Brain microvascular endothelial cell (primary cell): ENCODE measurements at regions not wholly inside any gene's neighbourhood (a gene's known extent, or its start where the extent isn't known, plus 50 kb on each side); places are given as distances from the start of the nearest gene placed in this dataset.

ENCODE experiments used
- DNase-seq: peaks from one replicate; pipeline ENCODE4 v3.0.0-alpha.2; 2020
- H3K27ac ChIP-seq: fragments of 250-450 bp; sonication (Bioruptor Pico); 2 replicates; pipeline ENCODE4 v1.5.1; 2020; ENCODE audit warnings: mild to moderate bottlenecking, moderate library complexity
- H3K27me3 ChIP-seq: fragments of 250-450 bp; sonication (Bioruptor Pico); replicated peaks from 2 replicates; pipeline ENCODE4 v1.5.1; 2020; ENCODE audit warnings: mild to moderate bottlenecking
- H3K36me3 ChIP-seq: fragments of 250-450 bp; sonication (Bioruptor Pico); replicated peaks from 2 replicates; pipeline ENCODE4 v1.5.1; 2020; ENCODE audit warnings: mild to moderate bottlenecking
- H3K4me3 ChIP-seq: 2 replicates; pipeline ENCODE4 v1.5.1; 2011; ENCODE audit warnings: low read depth, mild to moderate bottlenecking, control low read depth, low read length, moderate library complexity
- in situ Hi-C: cut with HindIII; loops from 2 replicates; pipeline ENCODE4 v1.10.0; 2017; ENCODE audit warnings: low sequenced_read_pairs, low pct_ligation_motif_present
- TF ChIP-seq, protein P1 (sequence below): IDR thresholded peaks from 2 replicates; pipeline ENCODE4 v1.5.1; 2011; ENCODE audit warnings: low read depth, mild to moderate bottlenecking, moderate library complexity, low read length, control low read depth, inconsistent platforms; ENCODE audit errors: missing control alignments

GRCh38 chr4:162912482-162912881 lies 254.2 kb downstream of the NAF1 start:
- Histone ChIP-seq H3K4me3 (no peak overlapping the region), H3K36me3 (no peaks in the 10 kb centered on the region), H3K27me3 (no peaks in the 10 kb centered on the region), H3K27ac (no peak overlapping the region)
- TF ChIP-seq, protein P1, sequence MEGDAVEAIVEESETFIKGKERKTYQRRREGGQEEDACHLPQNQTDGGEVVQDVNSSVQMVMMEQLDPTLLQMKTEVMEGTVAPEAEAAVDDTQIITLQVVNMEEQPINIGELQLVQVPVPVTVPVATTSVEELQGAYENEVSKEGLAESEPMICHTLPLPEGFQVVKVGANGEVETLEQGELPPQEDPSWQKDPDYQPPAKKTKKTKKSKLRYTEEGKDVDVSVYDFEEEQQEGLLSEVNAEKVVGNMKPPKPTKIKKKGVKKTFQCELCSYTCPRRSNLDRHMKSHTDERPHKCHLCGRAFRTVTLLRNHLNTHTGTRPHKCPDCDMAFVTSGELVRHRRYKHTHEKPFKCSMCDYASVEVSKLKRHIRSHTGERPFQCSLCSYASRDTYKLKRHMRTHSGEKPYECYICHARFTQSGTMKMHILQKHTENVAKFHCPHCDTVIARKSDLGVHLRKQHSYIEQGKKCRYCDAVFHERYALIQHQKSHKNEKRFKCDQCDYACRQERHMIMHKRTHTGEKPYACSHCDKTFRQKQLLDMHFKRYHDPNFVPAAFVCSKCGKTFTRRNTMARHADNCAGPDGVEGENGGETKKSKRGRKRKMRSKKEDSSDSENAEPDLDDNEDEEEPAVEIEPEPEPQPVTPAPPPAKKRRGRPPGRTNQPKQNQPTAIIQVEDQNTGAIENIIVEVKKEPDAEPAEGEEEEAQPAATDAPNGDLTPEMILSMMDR = no peak
- DNase-seq = no peak
- in situ Hi-C loops = no loop called here

- TF ChIP-seq, protein P1 = no peak
- in situ Hi-C loops = no loop called here
- Histone ChIP-seq H3K36me3 (no peaks in the 10 kb centered on the region), H3K27me3 (no peaks in the 10 kb centered on the region), H3K4me3 (no peak overlapping the region), H3K27ac (no peak overlapping the region)
- DNase-seq = no peak
Measured at GRCh38 chr4:162911349-162911748, 255.3 kb downstream of the NAF1 start.

DNA sequence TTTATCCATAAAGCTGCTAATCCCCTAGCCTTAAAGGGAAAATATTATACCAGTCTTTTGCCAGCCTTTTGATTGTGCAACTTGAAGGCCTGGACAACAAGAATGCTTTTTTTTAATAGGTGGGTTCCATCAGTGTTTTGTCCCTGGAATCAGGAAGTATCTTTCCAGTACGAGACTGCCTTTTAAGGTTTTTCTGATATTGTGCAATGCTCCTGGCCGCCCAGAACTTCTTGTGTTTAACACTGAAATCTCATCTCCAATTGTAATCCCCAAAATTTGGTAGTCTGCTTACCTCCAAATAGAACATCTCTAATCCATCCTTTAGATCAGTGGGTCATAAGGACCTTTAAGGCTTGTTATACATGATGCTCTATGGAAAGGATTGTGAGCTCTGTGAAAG lies 256.7 kb downstream of the NAF1 start:
- DNase-seq = no peak
- TF ChIP-seq, protein P1 = no peak
- H3K36me3 ChIP-seq = no peaks in the 10 kb centered on the region
- no peak overlapping the region for H3K4me3 ChIP-seq
- no peaks in the 10 kb centered on the region for H3K27me3 ChIP-seq
- in situ Hi-C loops = no loop called here
- H3K27ac ChIP-seq = no peak overlapping the region

GRCh38 chr4:162894387-162894786 lies 272.3 kb downstream of the NAF1 start:
- Histone ChIP-seq H3K27ac (no peak overlapping the region), H3K4me3 (no peak overlapping the region), H3K36me3 (no peaks in the 10 kb centered on the region), H3K27me3 (no peaks in the 10 kb centered on the region)
- TF ChIP-seq, protein P1 = no peak
- no peak for DNase-seq
- in situ Hi-C loops = no loop called here

DNA sequence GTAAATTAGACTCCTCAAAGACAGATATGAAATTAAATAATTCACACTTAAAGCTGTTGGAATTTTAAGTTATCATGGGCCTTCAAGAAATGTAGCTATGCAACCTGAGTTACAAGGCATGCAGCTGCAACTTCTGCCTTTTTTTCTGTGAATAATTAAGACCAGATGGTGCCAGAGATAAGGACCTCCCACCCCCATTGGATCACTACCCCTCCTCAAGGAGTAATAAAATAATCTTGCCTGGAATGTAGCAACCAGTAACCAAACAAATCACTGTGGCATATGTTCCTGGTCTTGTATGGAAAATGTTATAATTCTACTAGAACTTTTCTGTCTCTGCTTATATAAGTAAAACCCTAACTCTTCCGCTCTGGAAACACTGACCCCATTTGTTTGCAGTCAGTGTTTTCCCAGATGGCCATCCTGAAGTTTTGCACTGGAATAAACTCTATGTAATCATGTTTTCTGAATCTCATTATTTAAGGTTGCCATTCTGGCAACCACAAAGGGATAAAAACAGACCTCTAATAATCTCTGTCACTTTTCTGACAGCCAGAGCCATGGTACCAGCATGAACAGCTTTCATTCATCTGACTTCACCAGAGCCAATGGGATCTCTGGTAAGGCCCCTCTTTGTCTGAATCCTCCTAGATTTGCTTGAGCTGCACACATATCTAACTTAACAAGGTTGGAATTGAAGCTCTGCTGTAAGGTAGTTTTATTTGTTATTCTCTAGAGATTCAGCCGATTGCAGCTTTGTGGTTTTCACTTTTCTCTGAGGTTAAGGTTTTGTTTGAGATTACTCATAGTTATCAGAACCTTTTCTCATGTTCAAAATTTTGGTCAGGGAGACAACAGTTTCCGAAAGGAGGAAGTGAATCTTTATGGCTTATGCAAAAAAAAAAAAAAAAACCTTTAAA lies 274.6 kb downstream of the NAF1 start:
- Histone ChIP-seq H3K36me3 (no peaks in the 10 kb centered on the region), H3K4me3 (no peak overlapping the region), H3K27ac (no peak overlapping the region), H3K27me3 (no peaks in the 10 kb centered on the region)
- in situ Hi-C loops = no loop called here
- DNase-seq = no peak
- TF ChIP-seq, protein P1 = no peak
